Liver (tissue), 8 donors: ENCODE measurements at regions not wholly inside any gene's neighbourhood (a gene's known extent, or its start where the extent isn't known, plus 50 kb on each side); places are given as distances from the start of the nearest gene placed in this dataset.

Source experiments
- DNase-seq: peaks from one replicate; pipeline ENCODE4 v3.0.0-alpha.2; 2017; ENCODE audit warnings: low spot score
- H3K27ac ChIP-seq, 2 donors: one replicate each; pipeline ENCODE4 v1.7.0; 2013; ENCODE audit warnings: inconsistent platforms in 2 of 2, low read length in 2 of 2, control low read depth in 1 of 2, low read depth in 1 of 2, mild to moderate bottlenecking in 1 of 2
- H3K27me3 ChIP-seq, 4 donors: one replicate each; pipeline versions ENCODE4 v1.6.1 to v1.7.0; 2013; ENCODE audit warnings: low read length in 3 of 4, inconsistent platforms in 1 of 4, mild to moderate bottlenecking in 1 of 4, moderate library complexity in 1 of 4; ENCODE audit not compliant: control insufficient read depth in 4 of 4, insufficient read depth in 4 of 4
- H3K36me3 ChIP-seq, 4 donors: one replicate each; pipeline versions ENCODE4 v1.6.1 to v1.7.0; 2013; ENCODE audit warnings: low read length in 3 of 4, mild to moderate bottlenecking in 3 of 4, low read depth in 1 of 4, moderate library complexity in 1 of 4; ENCODE audit not compliant: control insufficient read depth in 4 of 4, insufficient read depth in 3 of 4
- H3K4me1 ChIP-seq, 4 donors: one replicate each; pipeline versions ENCODE4 v1.6.1 to v1.7.0; 2013; ENCODE audit warnings: low read length in 3 of 4, mild to moderate bottlenecking in 3 of 4, moderate library complexity in 1 of 4; ENCODE audit not compliant: control insufficient read depth in 4 of 4, insufficient read depth in 4 of 4
- H3K4me3 ChIP-seq, 3 donors: one replicate each; pipeline versions ENCODE4 v1.6.1 to v1.7.0; 2013; ENCODE audit warnings: low read length in 3 of 3, control low read depth in 1 of 3, low read depth in 1 of 3, mild to moderate bottlenecking in 1 of 3
- H3K9ac ChIP-seq, 2 donors: one replicate each; pipeline ENCODE4 v1.7.0; 2013; ENCODE audit warnings: low read length in 2 of 2, mild to moderate bottlenecking in 2 of 2, moderate library complexity in 2 of 2, control low read depth in 1 of 2, low read depth in 1 of 2
- H3K9me3 ChIP-seq, 4 donors: one replicate each; pipeline versions ENCODE4 v1.6.1 to v1.7.0; 2013; ENCODE audit warnings: low read length in 3 of 4; ENCODE audit not compliant: control insufficient read depth in 4 of 4
- CTCF ChIP-seq: fragments of 150-350 bp; IDR thresholded peaks from 2 replicates; pipeline ENCODE4 v1.5.1; 2017; ENCODE audit warnings: improper control_type of control experiment, low read depth, low read length; ENCODE audit not compliant: missing input control
- EGR1 ChIP-seq, 2 donors: IDR thresholded peaks; 2 replicates each; pipeline ENCODE4 v1.6.1; 2016 to 2018; ENCODE audit warnings: antibody characterized with exemption in 2 of 2, low read depth in 2 of 2
- FOXA1 ChIP-seq: IDR thresholded peaks from 2 replicates; pipeline ENCODE4 v1.6.1; 2016; ENCODE audit warnings: antibody characterized with exemption
- FOXA2 ChIP-seq: IDR thresholded peaks from 2 replicates; pipeline ENCODE4 v1.6.1; 2016; ENCODE audit warnings: antibody characterized with exemption
- GABPA ChIP-seq, 2 donors: IDR thresholded peaks in 1 of 2; conservative IDR thresholded peaks in 1 of 2; 2 replicates each; pipeline ENCODE4 v1.6.1; 2016; ENCODE audit warnings: antibody characterized with exemption in 2 of 2, mild to moderate bottlenecking in 1 of 2, moderate library complexity in 1 of 2
- HNF4A ChIP-seq, 2 donors: conservative IDR thresholded peaks; 2 replicates each; pipeline ENCODE4 v1.6.1; 2016; ENCODE audit warnings: antibody characterized with exemption in 2 of 2, mild to moderate bottlenecking in 2 of 2
- HNF4G ChIP-seq: IDR thresholded peaks from 2 replicates; pipeline ENCODE4 v1.6.1; 2016; ENCODE audit warnings: antibody characterized with exemption
- JUND ChIP-seq, 2 donors: IDR thresholded peaks; 2 replicates each; pipeline ENCODE4 v1.6.1; 2016; ENCODE audit warnings: antibody characterized with exemption in 2 of 2
- MAX ChIP-seq: IDR thresholded peaks from 2 replicates; pipeline ENCODE4 v1.6.1; 2016; ENCODE audit warnings: antibody characterized with exemption
- NR2F2 ChIP-seq: IDR thresholded peaks from 2 replicates; pipeline ENCODE4 v1.6.1; 2016; ENCODE audit warnings: antibody characterized with exemption
- RAD21 ChIP-seq, 2 donors: IDR thresholded peaks; 2 replicates each; pipeline ENCODE4 v1.6.1; 2016; ENCODE audit warnings: antibody characterized with exemption in 2 of 2, mild to moderate bottlenecking in 2 of 2
- RXRA ChIP-seq, 2 donors: IDR thresholded peaks; 2 replicates each; pipeline ENCODE4 v1.6.1; 2017 to 2018; ENCODE audit warnings: antibody characterized with exemption in 2 of 2, mild to moderate bottlenecking in 1 of 2
- SP1 ChIP-seq: IDR thresholded peaks from 2 replicates; pipeline ENCODE4 v1.6.1; 2018; ENCODE audit warnings: antibody characterized with exemption, mild to moderate bottlenecking
- TAF1 ChIP-seq: conservative IDR thresholded peaks from 2 replicates; pipeline ENCODE4 v1.6.1; 2016; ENCODE audit warnings: antibody characterized with exemption, mild to moderate bottlenecking
- YY1 ChIP-seq: IDR thresholded peaks from 2 replicates; pipeline ENCODE4 v1.6.1; 2016; ENCODE audit warnings: antibody characterized with exemption, mild to moderate bottlenecking
- WGBS: extraction: QIAGEN DNeasy Blood & Tissue Kit; methylation state at CpG from one replicate; pipeline ENCODE4 v1.1.7; 2013; 5-methylcytosine and 5-hydroxymethylcytosine counted together
- TF ChIP-seq, protein P1 (sequence below): IDR thresholded peaks from 2 replicates; pipeline ENCODE4 v1.6.1; 2016; ENCODE audit warnings: antibody characterized with exemption, mild to moderate bottlenecking
- TF ChIP-seq, protein P2 (sequence below): IDR thresholded peaks from 2 replicates; pipeline ENCODE4 v1.6.1; 2016; ENCODE audit warnings: antibody characterized with exemption
- TF ChIP-seq, protein P3 (sequence below): IDR thresholded peaks from 2 replicates; pipeline ENCODE4 v1.6.1; 2016; ENCODE audit warnings: antibody characterized with exemption
- donor health status: healthy.
- donor health status: healthy.
- donor health status: healthy.
- donor health status: healthy.
- donor health status: healthy.

GRCh38 chr1:78318011-78318410 is 172.8 kb upstream of the PTGFR start (continued):
- no peak for TF ChIP-seq RAD21 (IDR thresholded peaks at IDR 0.05)
- no peak for TF ChIP-seq HNF4G

GRCh38 chr1:78319603-78320002 is 171.2 kb upstream of the PTGFR start:
- H3K4me3 ChIP-seq: no peak overlapping the region
- no peak for DNase-seq
- H3K27ac ChIP-seq: no peak overlapping the region
- H3K27me3 ChIP-seq: no peaks in the 10 kb centered on the region
- 77% methylated on average over 2 of the region's 2 CpGs for WGBS
- no peaks in the 10 kb centered on the region for H3K36me3 ChIP-seq
- no peak overlapping the region for H3K9ac ChIP-seq
- no peaks in the 10 kb centered on the region for H3K4me1 ChIP-seq
- H3K9me3 ChIP-seq: no peaks in the 10 kb centered on the region
- TF ChIP-seq TAF1: no peak
- TF ChIP-seq EGR1 (IDR thresholded peaks at IDR 0.05; ENCODE audit: low read depth in 2 of 2): no peak
- no peak for TF ChIP-seq FOXA1
- TF ChIP-seq, protein P1, sequence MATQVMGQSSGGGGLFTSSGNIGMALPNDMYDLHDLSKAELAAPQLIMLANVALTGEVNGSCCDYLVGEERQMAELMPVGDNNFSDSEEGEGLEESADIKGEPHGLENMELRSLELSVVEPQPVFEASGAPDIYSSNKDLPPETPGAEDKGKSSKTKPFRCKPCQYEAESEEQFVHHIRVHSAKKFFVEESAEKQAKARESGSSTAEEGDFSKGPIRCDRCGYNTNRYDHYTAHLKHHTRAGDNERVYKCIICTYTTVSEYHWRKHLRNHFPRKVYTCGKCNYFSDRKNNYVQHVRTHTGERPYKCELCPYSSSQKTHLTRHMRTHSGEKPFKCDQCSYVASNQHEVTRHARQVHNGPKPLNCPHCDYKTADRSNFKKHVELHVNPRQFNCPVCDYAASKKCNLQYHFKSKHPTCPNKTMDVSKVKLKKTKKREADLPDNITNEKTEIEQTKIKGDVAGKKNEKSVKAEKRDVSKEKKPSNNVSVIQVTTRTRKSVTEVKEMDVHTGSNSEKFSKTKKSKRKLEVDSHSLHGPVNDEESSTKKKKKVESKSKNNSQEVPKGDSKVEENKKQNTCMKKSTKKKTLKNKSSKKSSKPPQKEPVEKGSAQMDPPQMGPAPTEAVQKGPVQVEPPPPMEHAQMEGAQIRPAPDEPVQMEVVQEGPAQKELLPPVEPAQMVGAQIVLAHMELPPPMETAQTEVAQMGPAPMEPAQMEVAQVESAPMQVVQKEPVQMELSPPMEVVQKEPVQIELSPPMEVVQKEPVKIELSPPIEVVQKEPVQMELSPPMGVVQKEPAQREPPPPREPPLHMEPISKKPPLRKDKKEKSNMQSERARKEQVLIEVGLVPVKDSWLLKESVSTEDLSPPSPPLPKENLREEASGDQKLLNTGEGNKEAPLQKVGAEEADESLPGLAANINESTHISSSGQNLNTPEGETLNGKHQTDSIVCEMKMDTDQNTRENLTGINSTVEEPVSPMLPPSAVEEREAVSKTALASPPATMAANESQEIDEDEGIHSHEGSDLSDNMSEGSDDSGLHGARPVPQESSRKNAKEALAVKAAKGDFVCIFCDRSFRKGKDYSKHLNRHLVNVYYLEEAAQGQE: no peak
- TF ChIP-seq, protein P2, sequence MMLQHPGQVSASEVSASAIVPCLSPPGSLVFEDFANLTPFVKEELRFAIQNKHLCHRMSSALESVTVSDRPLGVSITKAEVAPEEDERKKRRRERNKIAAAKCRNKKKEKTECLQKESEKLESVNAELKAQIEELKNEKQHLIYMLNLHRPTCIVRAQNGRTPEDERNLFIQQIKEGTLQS: no peak
- TF ChIP-seq GABPA (IDR thresholded peaks at IDR 0.05 in 1 of 2, conservative IDR thresholded peaks at IDR 0.05 in 1 of 2): no peak
- no peak for TF ChIP-seq FOXA2
- TF ChIP-seq RXRA (IDR thresholded peaks at IDR 0.05): no peak
- no peak for TF ChIP-seq YY1
- TF ChIP-seq, protein P3, sequence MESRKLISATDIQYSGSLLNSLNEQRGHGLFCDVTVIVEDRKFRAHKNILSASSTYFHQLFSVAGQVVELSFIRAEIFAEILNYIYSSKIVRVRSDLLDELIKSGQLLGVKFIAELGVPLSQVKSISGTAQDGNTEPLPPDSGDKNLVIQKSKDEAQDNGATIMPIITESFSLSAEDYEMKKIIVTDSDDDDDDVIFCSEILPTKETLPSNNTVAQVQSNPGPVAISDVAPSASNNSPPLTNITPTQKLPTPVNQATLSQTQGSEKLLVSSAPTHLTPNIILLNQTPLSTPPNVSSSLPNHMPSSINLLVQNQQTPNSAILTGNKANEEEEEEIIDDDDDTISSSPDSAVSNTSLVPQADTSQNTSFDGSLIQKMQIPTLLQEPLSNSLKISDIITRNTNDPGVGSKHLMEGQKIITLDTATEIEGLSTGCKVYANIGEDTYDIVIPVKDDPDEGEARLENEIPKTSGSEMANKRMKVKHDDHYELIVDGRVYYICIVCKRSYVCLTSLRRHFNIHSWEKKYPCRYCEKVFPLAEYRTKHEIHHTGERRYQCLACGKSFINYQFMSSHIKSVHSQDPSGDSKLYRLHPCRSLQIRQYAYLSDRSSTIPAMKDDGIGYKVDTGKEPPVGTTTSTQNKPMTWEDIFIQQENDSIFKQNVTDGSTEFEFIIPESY: no peak
- TF ChIP-seq SP1: no peak
- no peak for TF ChIP-seq JUND (IDR thresholded peaks at IDR 0.05)
- TF ChIP-seq NR2F2: no peak
- no peak for TF ChIP-seq CTCF
- no peak for TF ChIP-seq HNF4G
- TF ChIP-seq MAX: no peak
- no peak for TF ChIP-seq HNF4A (conservative IDR thresholded peaks at IDR 0.05)
- TF ChIP-seq RAD21 (IDR thresholded peaks at IDR 0.05): no peak
